C4-2B (cell line): ENCODE measurements at regions not wholly inside any gene's neighbourhood (a gene's known extent, or its start where the extent isn't known, plus 50 kb on each side); places are given as distances from the start of the nearest gene placed in this dataset.

ENCODE experiments used
- H3K27ac ChIP-seq: fragments of 450-650 bp; 2 replicates; pipeline ENCODE4 v1.5.1; 2017
- CTCF ChIP-seq: fragments of 450-650 bp; conservative IDR thresholded peaks from 2 replicates; pipeline ENCODE4 v1.5.1; 2017; ENCODE audit warnings: mild to moderate bottlenecking
- ZFX ChIP-seq: fragments of 450-650 bp; IDR thresholded peaks from 2 replicates; pipeline ENCODE4 v1.6.1; 2017

GRCh38 chr14:54138024-54138353 lies 181.4 kb upstream of the BMP4 start:
- no peak overlapping the region for H3K27ac ChIP-seq
- no peak for TF ChIP-seq CTCF
- no peak for TF ChIP-seq ZFX

DNA sequence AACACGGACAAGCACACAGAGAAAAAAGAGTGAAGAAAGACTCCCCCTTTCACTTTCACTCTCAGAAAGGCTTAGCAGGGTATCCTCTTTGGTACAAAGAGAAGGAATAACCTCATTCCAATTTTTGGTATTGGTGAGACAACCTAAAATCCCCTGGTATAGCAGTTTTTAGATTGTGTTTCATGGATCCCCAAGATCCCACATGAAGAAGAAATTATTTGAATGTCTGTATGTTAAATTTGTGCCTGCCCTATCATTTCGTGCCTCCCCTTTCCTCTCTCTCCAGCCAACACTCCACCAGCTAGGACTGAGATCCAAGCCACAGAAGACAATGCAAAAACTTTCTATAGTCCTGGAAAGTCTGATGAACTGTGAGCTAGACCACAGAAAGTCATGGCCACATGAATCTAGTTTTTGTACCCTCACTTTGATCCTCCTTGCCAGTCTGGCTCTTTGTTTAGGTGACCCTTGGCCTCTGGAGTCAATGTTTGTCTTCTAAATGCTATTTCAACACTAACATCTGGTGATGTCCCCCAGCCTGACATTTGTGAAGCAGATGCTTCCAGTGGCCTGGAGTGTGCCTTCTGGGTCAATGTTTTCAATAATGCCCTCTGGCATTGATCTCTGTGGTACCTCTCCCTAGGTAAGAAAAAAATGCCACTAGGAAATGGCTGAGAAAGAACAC lies 181.9 kb upstream of the BMP4 start:
- TF ChIP-seq ZFX (no peak), CTCF (no peak)
- no peak overlapping the region for H3K27ac ChIP-seq

GRCh38 chr14:54140551-54140950 lies 183.9 kb upstream of the BMP4 start:
- no peak overlapping the region for H3K27ac ChIP-seq
- TF ChIP-seq ZFX, result no peak
- TF ChIP-seq CTCF, result no peak

DNA sequence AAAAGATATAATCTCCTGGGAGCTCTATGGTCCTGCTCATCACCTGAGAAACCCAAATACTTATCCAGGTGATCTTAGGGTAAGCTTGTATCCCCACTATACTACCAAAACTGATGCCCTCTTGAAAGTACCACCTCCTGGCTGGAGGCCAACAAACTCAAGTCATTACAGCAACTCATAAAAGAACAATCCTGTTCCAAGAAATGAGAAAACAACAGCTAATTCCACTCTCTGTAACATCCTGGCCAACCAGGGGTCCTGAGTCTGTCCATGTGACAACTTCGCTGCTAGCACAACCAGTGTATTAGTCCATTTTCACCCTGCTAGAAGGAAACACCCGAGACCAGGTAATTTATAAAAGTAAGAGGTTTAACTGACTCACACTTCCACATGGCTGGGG lies 190.0 kb upstream of the BMP4 start:
- TF ChIP-seq ZFX (no peak), CTCF (no peak)
- H3K27ac ChIP-seq, result no peak overlapping the region

DNA sequence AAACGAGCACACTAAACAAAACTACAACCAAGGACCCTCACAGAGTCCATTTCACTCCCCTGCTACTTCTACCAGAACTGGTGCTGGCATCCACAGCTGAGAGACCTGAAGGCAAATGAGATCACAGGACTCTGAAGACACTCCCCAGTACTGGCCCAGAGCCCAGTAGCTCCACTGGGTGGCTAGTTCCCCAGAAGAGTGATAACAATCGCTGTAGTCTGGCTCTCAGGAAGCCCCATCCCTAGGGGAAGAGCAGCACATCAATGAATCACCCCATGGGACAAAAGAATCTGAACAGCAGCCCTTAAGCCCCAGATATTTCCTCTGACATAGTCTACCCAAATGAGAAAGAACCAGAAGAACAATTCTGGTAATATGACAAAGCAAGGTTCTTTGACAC lies 190.7 kb upstream of the BMP4 start:
- TF ChIP-seq ZFX (no peak), CTCF (no peak)
- no peak overlapping the region for H3K27ac ChIP-seq

DNA sequence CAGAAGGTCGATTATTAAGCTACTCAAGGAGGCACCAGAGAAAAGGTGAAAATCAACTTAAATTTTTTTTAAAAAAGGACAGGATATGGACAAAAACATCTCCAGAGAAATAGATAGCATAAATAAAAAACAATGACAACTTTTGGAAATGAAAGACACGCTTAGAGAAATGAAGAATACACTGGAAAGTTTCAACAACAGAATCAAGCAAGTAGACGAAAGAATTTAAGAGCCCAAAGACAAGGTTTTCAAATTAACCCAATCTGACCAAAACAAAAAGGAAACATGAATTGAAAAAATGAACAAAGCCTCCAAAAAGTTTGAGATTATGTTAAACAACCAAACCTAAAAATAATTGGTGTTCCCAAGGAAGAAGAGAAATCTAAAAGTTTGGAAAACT lies 191.1 kb upstream of the BMP4 start:
- no peak for TF ChIP-seq CTCF
- H3K27ac ChIP-seq, result no peak overlapping the region

DNA sequence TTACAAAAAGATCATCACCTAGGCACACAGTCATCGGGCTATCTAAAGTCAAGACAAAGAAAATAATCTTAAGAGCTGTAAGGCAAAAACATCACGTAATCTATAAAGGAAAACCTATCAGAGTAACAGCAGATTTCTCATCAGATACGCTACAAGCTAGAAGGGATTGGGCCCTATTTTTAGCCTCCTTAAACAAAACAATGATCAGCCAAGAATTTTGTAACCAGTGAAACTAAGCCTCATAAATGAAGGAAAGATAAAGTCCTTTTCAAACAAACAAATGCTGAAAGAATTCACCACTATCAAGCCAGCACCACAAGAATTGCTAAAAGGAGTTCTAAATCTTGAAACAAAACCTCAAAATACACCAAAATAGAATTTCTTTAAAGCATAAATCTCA lies 191.6 kb upstream of the BMP4 start:
- no peak overlapping the region for H3K27ac ChIP-seq
- TF ChIP-seq CTCF (no peak), ZFX (no peak)
